ES-I3 (cell line): ENCODE measurements at regions not wholly inside any gene's neighbourhood (a gene's known extent, or its start where the extent isn't known, plus 50 kb on each side); places are given as distances from the start of the nearest gene placed in this dataset.

ENCODE experiments used
- H3K36me3 ChIP-seq: 2 replicates; pipeline ENCODE4 v1.6.1; 2013; ENCODE audit warnings: mild to moderate bottlenecking, low read length, control low read depth, moderate library complexity; ENCODE audit not compliant: insufficient read depth
- H3K4me1 ChIP-seq: 2 replicates; pipeline ENCODE4 v1.6.1; 2013; ENCODE audit warnings: mild to moderate bottlenecking, control low read depth, low read length; ENCODE audit not compliant: insufficient read depth
- H3K9ac ChIP-seq: 2 replicates; pipeline ENCODE4 v1.6.1; 2013; ENCODE audit warnings: low read depth, mild to moderate bottlenecking, low read length, moderate library complexity
- H3K9me3 ChIP-seq: 2 replicates; pipeline ENCODE4 v1.6.1; 2013; ENCODE audit warnings: mild to moderate bottlenecking, low read length, moderate library complexity; ENCODE audit not compliant: control insufficient read depth, insufficient read depth

- no peak overlapping the region for H3K9ac ChIP-seq
- H3K4me1 ChIP-seq: peaks cover 6% of the 10 kb centered on the region; the same call in 1 of the 2 replicates
- no peaks in the 10 kb centered on the region for H3K9me3 ChIP-seq
- no peaks in the 10 kb centered on the region for H3K36me3 ChIP-seq
These were observed 120.7 kb downstream of the TES start for GRCh38 chr7:116331020-116331419.

- H3K9me3 ChIP-seq: no peaks in the 10 kb centered on the region
These were observed 122.4 kb downstream of the TES start for GRCh38 chr7:116332766-116333165.

DNA sequence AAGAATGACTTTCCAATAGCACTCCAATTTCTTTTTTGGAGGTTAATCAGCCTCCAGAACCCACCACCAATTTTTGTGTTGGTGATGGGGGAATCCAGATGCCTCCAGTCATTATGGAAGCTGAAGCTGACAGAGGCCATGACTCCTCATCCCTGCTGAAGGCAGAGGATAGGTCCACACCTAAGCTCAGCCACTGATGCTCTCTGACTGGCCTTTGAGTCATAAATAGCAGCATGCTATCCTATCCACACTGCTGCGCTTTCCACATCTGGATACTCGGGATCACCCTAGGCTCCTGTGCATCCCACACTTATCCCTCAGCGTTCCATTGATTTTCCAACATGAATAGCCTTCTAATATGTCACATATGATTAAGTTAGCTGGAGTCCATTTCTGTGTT, 124.2 kb downstream of the TES start:
- Histone ChIP-seq H3K9ac (no peak overlapping the region), H3K36me3 (no peaks in the 10 kb centered on the region), H3K9me3 (no peaks in the 10 kb centered on the region)

More at GRCh38 chr7:116332766-116333165, 122.4 kb downstream of the TES start:
- H3K9ac ChIP-seq: no peak overlapping the region
- H3K36me3 ChIP-seq: no peaks in the 10 kb centered on the region
- peaks cover 6% of the 10 kb centered on the region; the same call in 1 of the 2 replicates for H3K4me1 ChIP-seq

GRCh38 chr7:116337018-116337417, 126.7 kb downstream of the TES start:
- Histone ChIP-seq H3K4me1 (no peaks in the 10 kb centered on the region), H3K9me3 (no peaks in the 10 kb centered on the region), H3K9ac (no peak overlapping the region), H3K36me3 (no peaks in the 10 kb centered on the region)

More for the DNA sequence above, 124.2 kb downstream of the TES start:
- H3K4me1 ChIP-seq: peaks cover 5% of the 10 kb centered on the region; the same call in 1 of the 2 replicates

GRCh38 chr7:116337800-116338199, 127.5 kb downstream of the TES start:
- no peaks in the 10 kb centered on the region for H3K36me3 ChIP-seq
- no peaks in the 10 kb centered on the region for H3K9me3 ChIP-seq
- no peak overlapping the region for H3K9ac ChIP-seq
- H3K4me1 ChIP-seq: no peaks in the 10 kb centered on the region

DNA sequence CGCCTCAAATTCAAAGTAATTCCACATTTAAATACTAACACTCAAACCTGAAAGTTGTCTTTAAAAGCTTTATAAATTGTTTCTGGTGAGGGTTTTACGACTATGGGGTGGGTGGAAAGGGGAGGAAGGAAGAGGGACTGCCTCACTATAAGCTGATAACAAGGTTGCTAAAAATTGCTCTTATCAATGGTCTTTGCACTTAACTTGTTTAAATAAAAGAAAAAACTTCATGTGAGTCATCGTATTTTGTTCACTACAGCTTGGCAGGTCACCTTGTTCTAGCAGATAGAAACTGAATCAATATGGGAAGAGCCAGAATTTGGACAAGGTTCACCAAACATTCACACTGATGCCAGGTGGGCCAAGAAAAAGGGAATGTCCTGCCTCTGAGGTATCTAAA, 129.2 kb downstream of the TES start:
- Histone ChIP-seq H3K36me3 (no peaks in the 10 kb centered on the region), H3K9ac (no peak overlapping the region), H3K9me3 (no peaks in the 10 kb centered on the region), H3K4me1 (no peaks in the 10 kb centered on the region)

DNA sequence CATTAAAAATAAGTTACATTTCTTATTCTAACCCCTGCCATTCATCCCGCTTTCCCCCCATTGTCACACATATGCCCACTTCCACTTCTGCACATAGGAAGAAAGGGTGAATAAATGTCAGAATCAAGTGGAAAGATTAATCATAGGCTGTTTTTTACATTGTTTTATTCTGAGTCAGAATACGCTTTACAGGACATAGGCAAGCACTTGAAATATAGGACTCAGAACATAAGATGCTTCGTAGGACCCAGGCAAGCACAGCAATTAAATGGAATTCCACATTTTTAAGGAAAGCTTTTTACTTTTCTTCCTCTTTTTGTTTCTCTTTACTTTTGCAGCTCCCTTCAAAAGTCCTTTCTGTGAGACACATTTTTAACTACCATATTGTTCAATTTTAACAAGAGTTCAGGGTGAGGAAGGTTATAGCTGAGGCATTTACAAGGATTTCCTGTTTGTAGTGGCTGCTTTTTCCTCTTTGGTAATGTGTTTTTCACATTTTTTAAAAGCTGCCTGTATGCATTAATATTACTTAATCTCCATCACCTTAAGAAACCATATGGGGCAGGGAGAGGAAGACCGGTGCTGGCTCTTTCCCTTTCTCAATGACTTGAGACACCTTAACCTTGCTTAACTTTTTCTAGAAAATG, 130.0 kb downstream of the TES start:
- H3K9ac ChIP-seq: no peak overlapping the region
- H3K4me1 ChIP-seq: no peaks in the 10 kb centered on the region
- H3K9me3 ChIP-seq: no peaks in the 10 kb centered on the region
- H3K36me3 ChIP-seq: no peaks in the 10 kb centered on the region

DNA sequence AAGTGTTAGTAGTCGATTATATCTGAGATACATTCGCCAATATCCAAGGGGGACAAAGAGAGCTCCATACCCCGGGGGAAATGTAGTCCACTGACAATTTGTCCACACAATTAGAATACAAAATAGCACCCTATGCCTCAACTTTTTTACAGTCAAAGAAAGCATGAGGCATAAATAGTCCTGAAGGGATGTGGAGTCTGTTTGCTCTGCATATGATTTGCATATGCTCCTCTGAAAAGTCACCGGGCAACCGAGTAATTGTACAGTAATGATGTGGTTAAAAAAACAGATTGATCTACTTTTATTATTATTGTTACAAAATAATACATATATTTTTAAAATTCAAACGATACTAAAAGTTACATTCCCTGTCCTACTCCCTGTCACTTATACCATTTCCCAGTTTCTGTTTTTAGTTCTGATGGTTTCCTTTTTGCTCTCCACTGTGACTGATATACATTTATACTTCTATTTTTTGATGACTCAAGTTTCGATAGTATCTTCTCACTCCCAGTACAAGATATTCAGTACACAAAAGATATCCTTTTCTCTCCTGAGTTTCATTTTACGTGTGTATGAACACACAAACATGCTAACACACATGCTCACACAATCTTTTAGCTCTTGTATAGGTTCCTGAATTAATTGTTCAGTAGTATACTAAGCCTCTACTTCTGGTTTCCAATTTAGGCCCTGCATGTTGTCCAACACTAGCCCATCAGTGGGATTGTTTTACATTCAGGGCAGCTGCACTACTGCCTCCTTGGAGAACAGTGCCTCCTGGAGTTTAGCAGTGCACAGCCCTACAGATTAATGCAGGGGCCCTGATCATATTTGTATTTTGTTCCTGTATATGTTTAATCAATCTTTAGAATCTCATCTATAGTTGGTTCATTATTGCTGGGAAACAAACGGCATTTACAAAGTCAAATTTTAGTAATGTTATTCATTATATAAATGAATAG, 130.9 kb downstream of the TES start:
- H3K4me1 ChIP-seq: no peaks in the 10 kb centered on the region

GRCh38 chr7:116342125-116342524, 131.8 kb downstream of the TES start:
- Histone ChIP-seq H3K4me1 (no peaks in the 10 kb centered on the region), H3K9ac (no peak overlapping the region), H3K36me3 (no peaks in the 10 kb centered on the region), H3K9me3 (no peaks in the 10 kb centered on the region; the same call in 1 of the 2 replicates)

More for the DNA sequence above, 130.9 kb downstream of the TES start:
- no peaks in the 10 kb centered on the region for H3K36me3 ChIP-seq
- H3K9me3 ChIP-seq: no peaks in the 10 kb centered on the region; the same call in 1 of the 2 replicates
- H3K9ac ChIP-seq: no peak overlapping the region

GRCh38 chr7:116347151-116347832, 137.0 kb downstream of the TES start:
- Histone ChIP-seq H3K4me1 (no peaks in the 10 kb centered on the region), H3K36me3 (no peaks in the 10 kb centered on the region), H3K9me3 (peaks cover 4% of the 10 kb centered on the region), H3K9ac (no peak overlapping the region)

- Histone ChIP-seq H3K9ac (no peak overlapping the region), H3K36me3 (no peaks in the 10 kb centered on the region), H3K4me1 (no peaks in the 10 kb centered on the region), H3K9me3 (peaks cover 4% of the 10 kb centered on the region)
These were observed 138.0 kb downstream of the TES start for GRCh38 chr7:116348346-116348745.

- peaks cover 4% of the 10 kb centered on the region for H3K9me3 ChIP-seq
These were observed 141.6 kb downstream of the TES start for GRCh38 chr7:116351966-116352365.

GRCh38 chr7:116353647-116354046, 143.3 kb downstream of the TES start:
- no peaks in the 10 kb centered on the region for H3K36me3 ChIP-seq
- H3K4me1 ChIP-seq: peaks cover 20% of the 10 kb centered on the region
- H3K9ac ChIP-seq: no peak overlapping the region
- no peaks in the 10 kb centered on the region for H3K9me3 ChIP-seq

More at GRCh38 chr7:116351966-116352365, 141.6 kb downstream of the TES start:
- H3K36me3 ChIP-seq: no peaks in the 10 kb centered on the region
- peaks cover 20% of the 10 kb centered on the region for H3K4me1 ChIP-seq
- no peak overlapping the region for H3K9ac ChIP-seq

DNA sequence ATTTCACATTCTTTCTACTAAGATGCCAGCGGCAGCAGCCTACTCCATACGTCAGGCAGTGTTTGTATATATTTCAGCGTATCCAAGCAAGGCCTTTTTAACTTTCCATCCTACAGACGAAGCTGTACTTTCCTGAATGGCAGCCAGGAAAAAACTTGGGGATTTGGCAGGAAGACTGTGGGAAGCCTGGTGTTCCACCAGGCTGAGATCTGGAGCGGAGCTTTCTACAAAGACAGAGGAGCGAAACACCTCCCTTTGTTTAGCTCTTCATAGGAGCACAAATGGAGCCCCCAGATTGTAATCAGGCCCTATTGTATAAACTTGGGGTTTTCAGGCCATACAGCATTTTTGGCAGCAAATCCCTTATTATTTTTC, 143.8 kb downstream of the TES start:
- Histone ChIP-seq H3K4me1 (peaks cover 20% of the 10 kb centered on the region), H3K9me3 (no peaks in the 10 kb centered on the region), H3K9ac (no peak overlapping the region), H3K36me3 (no peaks in the 10 kb centered on the region)
